ENCODE measurements at regions not wholly inside any gene's neighbourhood (a gene's known extent, or its start where the extent isn't known, plus 50 kb on each side); places are given as distances from the start of the nearest gene placed in this dataset.

GRCh38 chr3:164040991-164041390 is 1037.3 kb downstream of the SI start:
- TF ChIP-seq TOX (CRISPR knock-in tag; IDR thresholded peaks at IDR 0.05; ENCODE audit: borderline replicate concordance) = no peak
- no peak for TF ChIP-seq ZNF565 (CRISPR knock-in tag; conservative IDR thresholded peaks at IDR 0.05; ENCODE audit: low read depth)
- TF ChIP-seq ZFP3 (CRISPR knock-in tag; IDR thresholded peaks at IDR 0.05) = no peak
- no peak for TF ChIP-seq CREB5 (CRISPR knock-in tag; IDR thresholded peaks at IDR 0.05; ENCODE audit: low read depth)
- TF ChIP-seq ESRRG (CRISPR knock-in tag; IDR thresholded peaks at IDR 0.05) = no peak
- no peak for TF ChIP-seq GLIS3 (CRISPR knock-in tag; IDR thresholded peaks at IDR 0.05)
- no peak for TF ChIP-seq ZC3H10 (CRISPR knock-in tag; IDR thresholded peaks at IDR 0.05)
- no peak for TF ChIP-seq SNAI2 (CRISPR knock-in tag; IDR thresholded peaks at IDR 0.05)
- TF ChIP-seq CSRNP3 (CRISPR knock-in tag; IDR thresholded peaks at IDR 0.05) = no peak
- TF ChIP-seq POU6F1 (CRISPR knock-in tag; IDR thresholded peaks at IDR 0.05; ENCODE audit: borderline replicate concordance, low read depth) = no peak
- no peak for TF ChIP-seq PPARA (CRISPR knock-in tag; IDR thresholded peaks at IDR 0.05; ENCODE audit: borderline replicate concordance)
- TF ChIP-seq TSHZ2 (CRISPR knock-in tag; IDR thresholded peaks at IDR 0.05) = no peak
- TF ChIP-seq ISL1 (CRISPR knock-in tag; IDR thresholded peaks at IDR 0.05) = no peak
- ATAC-seq = no peak

- TF ChIP-seq ZNF8 (CRISPR knock-in tag; IDR thresholded peaks at IDR 0.05) = no peak
- no peak for TF ChIP-seq PATZ1 (CRISPR knock-in tag; IDR thresholded peaks at IDR 0.05; ENCODE audit: borderline replicate concordance)
- TF ChIP-seq PPARA (CRISPR knock-in tag; IDR thresholded peaks at IDR 0.05; ENCODE audit: borderline replicate concordance) = no peak
- TF ChIP-seq ZFP30 (CRISPR knock-in tag; IDR thresholded peaks at IDR 0.05) = no peak
- no peak for TF ChIP-seq ESRRG (CRISPR knock-in tag; IDR thresholded peaks at IDR 0.05)
- no peak for TF ChIP-seq SNAI2 (CRISPR knock-in tag; IDR thresholded peaks at IDR 0.05)
- TF ChIP-seq BACH2 (CRISPR knock-in tag; IDR thresholded peaks at IDR 0.05; ENCODE audit: borderline replicate concordance) = no peak
- no peak for TF ChIP-seq CSDC2 (CRISPR knock-in tag; IDR thresholded peaks at IDR 0.05)
- no peak for TF ChIP-seq ZFP3 (CRISPR knock-in tag; IDR thresholded peaks at IDR 0.05)
- TF ChIP-seq RARB (CRISPR knock-in tag; IDR thresholded peaks at IDR 0.05) = no peak
- no peak for TF ChIP-seq TOX (CRISPR knock-in tag; IDR thresholded peaks at IDR 0.05; ENCODE audit: borderline replicate concordance)
- no peak for TF ChIP-seq ARNTL (CRISPR knock-in tag; IDR thresholded peaks at IDR 0.05; ENCODE audit: borderline replicate concordance, low read depth)
Measured at GRCh38 chr3:164030194-164030593, 1048.1 kb downstream of the SI start.

GRCh38 chr3:164024786-164025185 is 1053.5 kb downstream of the SI start:
- ATAC-seq = no peak
- no peak for TF ChIP-seq CSRNP3 (CRISPR knock-in tag; IDR thresholded peaks at IDR 0.05)
- no peak for TF ChIP-seq PATZ1 (CRISPR knock-in tag; IDR thresholded peaks at IDR 0.05; ENCODE audit: borderline replicate concordance)
- no peak for TF ChIP-seq TOX (CRISPR knock-in tag; IDR thresholded peaks at IDR 0.05; ENCODE audit: borderline replicate concordance)
- no peak for TF ChIP-seq ESRRG (CRISPR knock-in tag; IDR thresholded peaks at IDR 0.05)
- TF ChIP-seq POU6F1 (CRISPR knock-in tag; IDR thresholded peaks at IDR 0.05; ENCODE audit: borderline replicate concordance, low read depth) = no peak
- TF ChIP-seq ZNF565 (CRISPR knock-in tag; conservative IDR thresholded peaks at IDR 0.05; ENCODE audit: low read depth) = no peak
- TF ChIP-seq BACH2 (CRISPR knock-in tag; IDR thresholded peaks at IDR 0.05; ENCODE audit: borderline replicate concordance) = no peak
- TF ChIP-seq ZNF70 (CRISPR knock-in tag; IDR thresholded peaks at IDR 0.05) = no peak
- TF ChIP-seq GLIS3 (CRISPR knock-in tag; IDR thresholded peaks at IDR 0.05) = no peak
- no peak for TF ChIP-seq RARB (CRISPR knock-in tag; IDR thresholded peaks at IDR 0.05)
- no peak for TF ChIP-seq CSDC2 (CRISPR knock-in tag; IDR thresholded peaks at IDR 0.05)

More at GRCh38 chr3:164030194-164030593, 1048.1 kb downstream of the SI start:
- ATAC-seq = no peak
